ENCODE measurements at regions not wholly inside any gene's neighbourhood (a gene's known extent, or its start where the extent isn't known, plus 50 kb on each side); places are given as distances from the start of the nearest gene placed in this dataset.
A peak's percentile ranks its signal among the peaks of the same experiment; 100 is the strongest.
"Not testable (repeated sequence)": the region's sequence is repeated elsewhere in the genome, so short reads cannot be mapped to it uniquely, and the experiment has no call there.

DNA sequence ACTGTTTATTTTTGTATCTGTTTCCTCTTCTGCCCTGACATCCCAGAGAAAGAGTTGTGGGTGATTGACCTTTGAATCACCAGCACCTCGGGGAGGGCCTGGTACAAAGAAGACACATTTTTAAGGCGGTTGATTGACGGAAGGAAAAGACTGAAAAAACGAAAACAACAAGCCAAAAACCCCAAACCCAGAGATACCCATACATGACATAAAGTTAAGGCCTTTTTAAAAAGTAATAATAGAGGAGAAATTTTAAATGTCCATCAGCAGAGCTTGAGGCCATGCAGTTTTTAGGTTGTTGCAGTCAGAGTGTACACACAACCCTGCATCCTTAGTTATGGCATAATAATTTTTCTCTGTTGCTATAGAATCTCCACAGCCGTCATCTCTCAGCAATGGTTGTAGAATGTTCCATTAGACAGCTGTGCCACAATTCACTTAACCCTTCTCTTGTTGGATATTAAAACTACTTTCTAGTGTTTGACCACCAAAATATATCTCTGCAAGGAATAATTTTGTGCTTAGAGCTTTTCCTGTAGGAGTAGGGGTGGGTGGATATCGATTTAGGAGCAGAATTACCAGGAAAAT is 110.2 kb downstream of the GNL3L start:
- H3K27ac ChIP-seq, result peak overlapping the region; percentile 75 to 92 (median 89)
- 40 to 57% methylated on average over 1 to 6 of the region's 6 CpGs for WGBS, 2 donors (ENCODE audit: low coverage in 1 of 2)
- no peaks in the 10 kb centered on the region for H3K27me3 ChIP-seq
- TF ChIP-seq, protein P1, sequence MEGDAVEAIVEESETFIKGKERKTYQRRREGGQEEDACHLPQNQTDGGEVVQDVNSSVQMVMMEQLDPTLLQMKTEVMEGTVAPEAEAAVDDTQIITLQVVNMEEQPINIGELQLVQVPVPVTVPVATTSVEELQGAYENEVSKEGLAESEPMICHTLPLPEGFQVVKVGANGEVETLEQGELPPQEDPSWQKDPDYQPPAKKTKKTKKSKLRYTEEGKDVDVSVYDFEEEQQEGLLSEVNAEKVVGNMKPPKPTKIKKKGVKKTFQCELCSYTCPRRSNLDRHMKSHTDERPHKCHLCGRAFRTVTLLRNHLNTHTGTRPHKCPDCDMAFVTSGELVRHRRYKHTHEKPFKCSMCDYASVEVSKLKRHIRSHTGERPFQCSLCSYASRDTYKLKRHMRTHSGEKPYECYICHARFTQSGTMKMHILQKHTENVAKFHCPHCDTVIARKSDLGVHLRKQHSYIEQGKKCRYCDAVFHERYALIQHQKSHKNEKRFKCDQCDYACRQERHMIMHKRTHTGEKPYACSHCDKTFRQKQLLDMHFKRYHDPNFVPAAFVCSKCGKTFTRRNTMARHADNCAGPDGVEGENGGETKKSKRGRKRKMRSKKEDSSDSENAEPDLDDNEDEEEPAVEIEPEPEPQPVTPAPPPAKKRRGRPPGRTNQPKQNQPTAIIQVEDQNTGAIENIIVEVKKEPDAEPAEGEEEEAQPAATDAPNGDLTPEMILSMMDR (IDR thresholded peaks at IDR 0.05), result peak in 2 of 5 experiments; percentile 7 to 16
- no peak for TF ChIP-seq POLR2AphosphoS5 (IDR thresholded peaks at IDR 0.05)
- no peaks in the 10 kb centered on the region for H3K36me3 ChIP-seq
- H3K9me3 ChIP-seq, result no peaks in the 10 kb centered on the region
- in situ Hi-C loops (cut with MboI; ENCODE audit: low pct_ligation_motif_present in 1 of 4, low pct_unique_long_range_greater_than_20kb in 1 of 4, low sequenced_read_pairs in 3 of 4) (loop anchor here in 2 of 4 donors (25.0 kb wide), 3 partner anchors 172 to 522 kb away; partner anchors contain the start of gene MAGED2 (in 2 of the 2)), intact Hi-C loops (cut with DNase I; ENCODE audit: low total_unique reads) (loop anchor here (5.0 kb wide), 1 partner anchor 172 kb away; no protein-coding TSS in a partner anchor)
- no peak for DNase-seq
- H3K4me1 ChIP-seq, result peaks cover 0 to 3% (median 0%) of the 10 kb centered on the region in 4 donors
- peak overlapping the region in 3 of 4 donors; percentile 25 to 53 (median 41) for H3K4me3 ChIP-seq

DNA sequence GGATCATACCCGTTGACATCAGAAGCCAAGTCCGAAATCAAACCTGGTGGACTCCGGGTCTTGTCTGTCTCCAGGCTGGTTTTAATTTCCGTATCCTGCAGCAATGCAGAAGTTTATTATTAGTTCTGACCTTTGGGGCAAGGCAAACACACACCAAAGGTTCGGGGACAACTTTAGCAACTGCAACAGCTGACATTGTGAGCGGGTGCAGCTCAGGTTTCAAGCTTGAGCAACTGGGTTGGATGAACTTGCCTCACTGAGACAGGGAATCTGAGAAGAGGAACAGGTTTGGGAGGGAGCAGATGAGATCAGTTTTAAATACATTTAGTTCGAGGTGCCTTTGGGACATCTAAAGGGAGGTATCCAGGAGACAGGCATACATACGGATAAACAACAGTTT is 110.7 kb downstream of the GNL3L start:
- Histone ChIP-seq H3K27me3 (no peaks in the 10 kb centered on the region), H3K4me1 (peaks cover 0 to 3% (median 0%) of the 10 kb centered on the region in 4 donors), H3K36me3 (no peaks in the 10 kb centered on the region), H3K9me3 (no peaks in the 10 kb centered on the region), H3K4me3 (no peak overlapping the region), H3K27ac (peak overlapping the region in 3 of 4 donors; percentile 89 to 92 (median 89))
- in situ Hi-C loops (cut with MboI; ENCODE audit: low pct_ligation_motif_present in 1 of 4, low pct_unique_long_range_greater_than_20kb in 1 of 4, low sequenced_read_pairs in 3 of 4), result loop anchor here in 2 of 4 donors (25.0 kb wide), 3 partner anchors 172 to 522 kb away; partner anchors contain the start of gene MAGED2 (in 2 of the 2)
- TF ChIP-seq POLR2A (IDR thresholded peaks at IDR 0.05), result no peak
- TF ChIP-seq EP300 (IDR thresholded peaks at IDR 0.05; ENCODE audit: low read depth), result no peak
- TF ChIP-seq, protein P1 (IDR thresholded peaks at IDR 0.05), result no peak
- 71% methylated on average over 8 of the region's 8 CpGs; no CpG with 5 or more reads in 1 of the 2 donors for WGBS, 2 donors (ENCODE audit: low coverage in 1 of 2)
- DNase-seq, result no peak
- intact Hi-C loops (cut with DNase I; ENCODE audit: low total_unique reads), result loop anchor here (5.0 kb wide), 1 partner anchor 172 kb away; no protein-coding TSS in a partner anchor

DNA sequence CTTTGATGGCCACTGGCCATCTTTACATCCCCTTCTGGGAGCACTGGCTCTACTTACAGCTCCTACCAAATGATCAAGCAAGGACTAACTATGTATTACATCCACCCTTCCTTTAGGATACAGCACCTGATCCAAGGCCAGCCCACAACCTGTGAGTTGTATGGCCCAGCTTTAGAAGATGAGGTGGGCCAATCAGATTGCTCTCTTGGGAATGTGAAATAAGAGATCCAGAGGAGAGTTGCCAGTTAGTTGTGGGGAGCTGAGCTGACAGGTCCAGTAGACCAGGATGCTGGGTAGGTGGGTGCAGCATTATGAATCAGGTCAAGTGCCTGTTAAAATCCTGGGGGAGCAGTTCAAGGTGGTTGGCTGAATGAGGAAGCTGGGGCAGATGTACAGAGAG is 111.5 kb downstream of the GNL3L start:
- H3K36me3 ChIP-seq, result no peaks in the 10 kb centered on the region
- intact Hi-C loops (cut with DNase I; ENCODE audit: low total_unique reads) (loop anchor here (5.0 kb wide), 1 partner anchor 171 kb away; no protein-coding TSS in a partner anchor), in situ Hi-C loops (cut with MboI; ENCODE audit: low pct_ligation_motif_present in 1 of 4, low pct_unique_long_range_greater_than_20kb in 1 of 4, low sequenced_read_pairs in 3 of 4) (loop anchor here in 2 of 4 donors (25.0 kb wide), 3 partner anchors 171 to 521 kb away; partner anchors contain the start of gene MAGED2 (in 2 of the 2))
- H3K27ac ChIP-seq, result no peak overlapping the region
- no peak for DNase-seq
- TF ChIP-seq, protein P1 (IDR thresholded peaks at IDR 0.05), result no peak
- TF ChIP-seq POLR2A (IDR thresholded peaks at IDR 0.05) (no peak), POLR2AphosphoS5 (IDR thresholded peaks at IDR 0.05) (no peak), EP300 (IDR thresholded peaks at IDR 0.05; ENCODE audit: low read depth) (no peak)
- peaks cover 0 to 3% (median 0%) of the 10 kb centered on the region in 4 donors for H3K4me1 ChIP-seq
- no peak overlapping the region for H3K4me3 ChIP-seq
- no peaks in the 10 kb centered on the region for H3K9me3 ChIP-seq
- H3K27me3 ChIP-seq, result no peaks in the 10 kb centered on the region

DNA sequence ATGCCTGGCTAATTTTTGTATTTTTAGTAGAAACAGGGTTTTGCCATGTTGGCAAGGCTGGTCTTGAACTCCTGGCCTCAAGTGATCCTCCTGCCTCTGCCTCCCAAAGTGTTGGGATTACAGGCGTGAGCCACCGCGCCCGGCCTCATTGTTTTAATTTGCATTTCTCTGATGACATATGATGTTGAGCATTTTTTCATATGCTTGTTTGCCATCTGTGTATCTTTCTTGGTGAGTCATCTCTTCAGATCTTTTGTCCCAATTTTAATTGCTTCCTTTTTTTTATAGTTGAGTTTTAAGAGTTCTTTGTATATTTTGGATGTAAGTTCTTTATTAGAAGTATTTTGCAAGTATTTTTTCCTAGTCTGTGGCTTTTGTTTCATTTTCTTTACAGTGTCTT is 117.6 kb downstream of the GNL3L start:
- intact Hi-C loops (cut with DNase I; ENCODE audit: low total_unique reads); H3K27ac ChIP-seq; H3K27me3 ChIP-seq; H3K36me3 ChIP-seq; H3K4me1 ChIP-seq; H3K4me3 ChIP-seq; DNase-seq; H3K9me3 ChIP-seq: not testable (repeated sequence)
- in situ Hi-C loops (cut with MboI; ENCODE audit: low pct_ligation_motif_present in 1 of 4, low pct_unique_long_range_greater_than_20kb in 1 of 4, low sequenced_read_pairs in 3 of 4), result loop anchor here in 2 of 4 donors (25.0 kb wide), 3 partner anchors 165 to 515 kb away; partner anchors contain the start of gene MAGED2 (in 2 of the 2)
- 91% methylated on average over 4 of the region's 4 CpGs; no CpG with 5 or more reads in 1 of the 2 donors for WGBS, 2 donors (ENCODE audit: low coverage in 1 of 2)

Measured in transverse colon (tissue), 4 donors.